Keratinocyte (primary cell): ENCODE measurements at regions not wholly inside any gene's neighbourhood (a gene's known extent, or its start where the extent isn't known, plus 50 kb on each side); places are given as distances from the start of the nearest gene placed in this dataset.

ENCODE experiments used
- DNase-seq: peaks from one replicate; pipeline ENCODE4 v3.0.0-alpha.2; 2011; ENCODE audit warnings: low read depth, missing footprints, low spot score
- FAIRE-seq: peaks from 2 replicates; lab custom pipeline; 2011; peaks lifted over from hg19 to GRCh38; lab: Jason Lieb, UNC
- H2AFZ ChIP-seq: 2 replicates; pipeline ENCODE4 v1.6.0; 2012; ENCODE audit warnings: low read length, control low read depth, inconsistent platforms; ENCODE audit not compliant: control insufficient read depth
- H3K27ac ChIP-seq: 2 replicates; pipeline ENCODE4 v1.5.1; 2011; ENCODE audit warnings: low read length; ENCODE audit not compliant: control insufficient read depth, insufficient read depth
- H3K27me3 ChIP-seq: 3 replicates; pipeline ENCODE4 v1.6.0; 2011; ENCODE audit warnings: low read length; ENCODE audit not compliant: control insufficient read depth, insufficient read depth; ENCODE audit errors: extremely low read depth
- H3K36me3 ChIP-seq, 2 experiments: 2 replicates in 1 of 2; 3 replicates in 1 of 2; pipeline ENCODE4 v1.5.1; 2011; ENCODE audit warnings: low read length in 2 of 2, mild to moderate bottlenecking in 1 of 2; ENCODE audit not compliant: control insufficient read depth in 2 of 2, insufficient read depth in 2 of 2; ENCODE audit errors: extremely low read depth in 1 of 2
- H3K4me1 ChIP-seq: 3 replicates; pipeline ENCODE4 v1.5.1; 2011; ENCODE audit warnings: low read length; ENCODE audit not compliant: control insufficient read depth, insufficient read depth; ENCODE audit errors: extremely low read depth
- H3K4me2 ChIP-seq: 3 replicates; pipeline ENCODE4 v1.6.0; 2011; ENCODE audit warnings: low read depth, low read length; ENCODE audit not compliant: control insufficient read depth, insufficient read depth; ENCODE audit errors: extremely low read depth
- H3K4me3 ChIP-seq, 3 experiments: fragments of 200-600 bp in 1 of 3; sonication (generic) in 1 of 3; 2 replicates in 2 of 3; 3 replicates in 1 of 3; pipeline ENCODE4 v1.5.1; 2011 to 2016; ENCODE audit warnings: low read length in 3 of 3, mild to moderate bottlenecking in 3 of 3, control low read depth in 2 of 3, inconsistent platforms in 1 of 3, low read depth in 1 of 3, mixed read lengths in 1 of 3, mixed run types in 1 of 3, moderate library complexity in 1 of 3; ENCODE audit not compliant: control insufficient read depth in 2 of 3, insufficient read depth in 2 of 3; ENCODE audit errors: extremely low read depth in 1 of 3
- H3K79me2 ChIP-seq: 2 replicates; pipeline ENCODE4 v1.6.0; 2012; ENCODE audit warnings: low read length; ENCODE audit not compliant: control insufficient read depth, insufficient read depth
- H3K9ac ChIP-seq: 3 replicates; pipeline ENCODE4 v1.6.0; 2011; ENCODE audit warnings: low read length; ENCODE audit not compliant: control insufficient read depth, insufficient read depth; ENCODE audit errors: extremely low read depth
- H3K9me1 ChIP-seq: 3 replicates; pipeline ENCODE4 v1.6.0; 2011; ENCODE audit warnings: low read length; ENCODE audit not compliant: control insufficient read depth, insufficient read depth; ENCODE audit errors: extremely low read depth
- H3K9me3 ChIP-seq: 2 replicates; pipeline ENCODE4 v1.5.1; 2012; ENCODE audit warnings: low read depth, low read length; ENCODE audit not compliant: control insufficient read depth
- H4K20me1 ChIP-seq: 3 replicates; pipeline ENCODE4 v1.6.0; 2011; ENCODE audit warnings: low read length; ENCODE audit not compliant: control insufficient read depth, insufficient read depth; ENCODE audit errors: extremely low read depth
- CTCF ChIP-seq, 3 experiments: IDR thresholded peaks in 1 of 3; conservative IDR thresholded peaks in 1 of 3; optimal IDR thresholded peaks in 1 of 3; 2 replicates in 2 of 3; 3 replicates in 1 of 3; pipeline versions ENCODE3 to v1.5.1; 2011; ENCODE audit warnings: low read length in 3 of 3, mild to moderate bottlenecking in 3 of 3, moderate library complexity in 2 of 3, control low read depth in 1 of 3, inconsistent platforms in 1 of 3; ENCODE audit not compliant: insufficient read depth in 2 of 3; ENCODE audit errors: extremely low read depth in 1 of 3
- EZH2 ChIP-seq: IDR thresholded peaks from one replicate; pipeline ENCODE4 v1.6.1; 2012; ENCODE audit warnings: inconsistent platforms, mild to moderate bottlenecking, low read length, moderate library complexity
- dilution Hi-C: fragments of 300-500 bp; cut with MboI; formaldehyde crosslinking; loops from one replicate; pipeline ENCODE4 v1.7.0; 2020; ENCODE audit warnings: low sequenced_read_pairs; ENCODE audit not compliant: extremely low pct_ligation_motif_present

GRCh38 chr2:237208373-237209260 is 122.9 kb downstream of the COPS8 start:
- H3K27me3 ChIP-seq: peaks cover 17% of the 10 kb centered on the region
- H3K9ac ChIP-seq: no peak overlapping the region
- H3K9me1 ChIP-seq: no peaks in the 10 kb centered on the region

DNA sequence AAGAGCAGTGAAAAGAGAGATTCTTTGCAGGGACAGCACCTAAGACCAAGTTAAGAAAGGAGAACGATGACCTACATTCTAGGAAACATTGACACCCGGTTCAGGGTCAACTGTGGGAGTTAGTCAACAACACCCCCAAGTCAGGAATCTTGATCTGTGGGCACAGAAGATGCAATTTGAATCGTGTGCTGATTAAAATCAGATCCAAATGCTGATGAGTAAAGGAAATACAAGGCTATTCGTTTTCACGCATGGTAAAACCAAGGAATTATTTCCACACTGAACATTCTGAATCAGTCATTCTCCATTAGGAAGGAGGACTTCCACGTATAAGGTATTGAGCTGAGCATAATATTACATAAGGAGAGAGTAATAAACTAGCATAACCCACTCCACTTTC is 124.2 kb downstream of the COPS8 start:
- no peak for TF ChIP-seq CTCF (optimal IDR thresholded peaks at IDR 0.05 in 1 of 3, IDR thresholded peaks at IDR 0.05 in 1 of 3, conservative IDR thresholded peaks at IDR 0.05 in 1 of 3; ENCODE audit: extremely low read depth in 1 of 3, insufficient read depth in 2 of 3, low read length in 3 of 3)
- TF ChIP-seq EZH2: no peak
- FAIRE-seq (no peak), DNase-seq (no peak)
- Histone ChIP-seq H3K9ac (no peak overlapping the region), H3K79me2 (no peaks in the 10 kb centered on the region), H3K9me1 (no peaks in the 10 kb centered on the region), H3K9me3 (no peaks in the 10 kb centered on the region), H3K4me1 (no peaks in the 10 kb centered on the region), H3K27ac (no peak overlapping the region), H2AFZ (no peak overlapping the region), H3K4me3 (no peak overlapping the region), H3K27me3 (peaks cover 13% of the 10 kb centered on the region), H3K36me3 (no peaks in the 10 kb centered on the region), H3K4me2 (no peak overlapping the region), H4K20me1 (no peaks in the 10 kb centered on the region)
- dilution Hi-C loops: no loop called here

More at GRCh38 chr2:237208373-237209260, 122.9 kb downstream of the COPS8 start:
- Histone ChIP-seq H3K36me3 (no peaks in the 10 kb centered on the region), H3K4me2 (no peak overlapping the region), H3K4me1 (no peaks in the 10 kb centered on the region), H2AFZ (no peak overlapping the region), H3K79me2 (no peaks in the 10 kb centered on the region), H3K9me3 (no peaks in the 10 kb centered on the region), H4K20me1 (no peaks in the 10 kb centered on the region), H3K4me3 (no peak overlapping the region), H3K27ac (no peak overlapping the region)
- FAIRE-seq (no peak), DNase-seq (no peak)
- dilution Hi-C loops: no loop called here
- TF ChIP-seq EZH2 (no peak), CTCF (optimal IDR thresholded peaks at IDR 0.05 in 1 of 3, IDR thresholded peaks at IDR 0.05 in 1 of 3, conservative IDR thresholded peaks at IDR 0.05 in 1 of 3; ENCODE audit: extremely low read depth in 1 of 3, insufficient read depth in 2 of 3, low read length in 3 of 3) (no peak)
